Heart right ventricle (tissue), 16 donors: ENCODE measurements at regions not wholly inside any gene's neighbourhood (a gene's known extent, or its start where the extent isn't known, plus 50 kb on each side); places are given as distances from the start of the nearest gene placed in this dataset.
"Not testable (repeated sequence)": the region's sequence is repeated elsewhere in the genome, so short reads cannot be mapped to it uniquely, and the experiment has no call there.

Experiments
- ATAC-seq, 8 donors: fragments of 200-7000 bp; cut with Tn5 transposase; one replicate each; pipeline ENCODE4 v1.9.1; 2020; ENCODE audit warnings: mild to moderate bottlenecking in 8 of 8, moderate library complexity in 8 of 8, moderate number of reproducible peaks in 1 of 8
- DNase-seq, 2 donors: peaks; one replicate each; pipeline ENCODE4 v3.0.0-alpha.2; 2020
- H3K27ac ChIP-seq, 10 donors: fragments of 200-600 bp; sonication (generic) in 2 of 10; one replicate each; pipeline versions ENCODE4 v1.5.0 to v1.8.0; 2020 to 2022; ENCODE audit warnings: mild to moderate bottlenecking in 3 of 10
- H3K27me3 ChIP-seq, 7 donors: fragments of 200-600 bp; one replicate each; pipeline ENCODE4 v1.8.0; 2021 to 2022; ENCODE audit warnings: mild to moderate bottlenecking in 2 of 7
- H3K36me3 ChIP-seq, 9 donors: fragments of 200-600 bp; sonication (generic) in 1 of 9; one replicate each; pipeline versions ENCODE4 v1.5.0 to v1.8.0; 2020 to 2022; ENCODE audit warnings: mild to moderate bottlenecking in 2 of 9
- H3K4me1 ChIP-seq, 9 donors: fragments of 200-600 bp; sonication (generic) in 1 of 9; one replicate each; pipeline versions ENCODE4 v1.5.0 to v1.8.0; 2020 to 2022; ENCODE audit warnings: mild to moderate bottlenecking in 4 of 9
- H3K4me3 ChIP-seq, 10 donors: fragments of 200-600 bp; sonication (generic) in 2 of 10; one replicate each; pipeline versions ENCODE4 v1.5.0 to v1.8.0; 2020 to 2022; ENCODE audit warnings: mild to moderate bottlenecking in 7 of 10, moderate library complexity in 2 of 10
- H3K9me3 ChIP-seq, 11 donors: fragments of 200-600 bp in 10 of 11; sonication (generic) in 2 of 11; one replicate each; pipeline versions ENCODE4 v1.5.0 to v1.8.0; 2013 to 2022; ENCODE audit warnings: mild to moderate bottlenecking in 2 of 11, control low read depth in 1 of 11, moderate library complexity in 1 of 11
- CTCF ChIP-seq, 9 donors: fragments of 200-600 bp; sonication (generic) in 2 of 9; IDR thresholded peaks; one replicate each; pipeline versions ENCODE4 v1.5.0 to v1.8.0; 2021 to 2022; ENCODE audit warnings: antibody characterized with exemption in 9 of 9, mild to moderate bottlenecking in 5 of 9, moderate library complexity in 1 of 9
- WGBS, 2 donors: extraction: QIAGEN DNeasy Blood & Tissue Kit; methylation state at CpG; one replicate each; pipeline ENCODE4 v1.1.7; 2013; ENCODE audit warnings: inconsistent platforms in 1 of 2; 5-methylcytosine and 5-hydroxymethylcytosine counted together
- intact Hi-C, 10 donors: fragments of 100-400 bp; cut with DNase I; formaldehyde crosslinking; loops; one replicate each; pipeline versions ENCODE4 v1.11.1 to v1.14.2; 2022
- donor health status: Arrhythmogenic right ventricular cardiomyopathy.
- donor health status: ischemic (EF 13 %, LVEDD 7.1; RV severe dilation, severe dysfunction).
- donor health status: healthy with polysubstance abuse.
- donor health status: DM: no; HTN: yes; CAD: no.
- donor health status: DM: no; HTN: no; CAD: no.
- donor health status: ischemic (EF 25% LVEDD 6.9; RV normal size, moderate dysfunction).
- donor health status: ischemic (EF 25% LVEDD 5.7; RV mildly dilated, moderate dysfunction).
- donor health status: healthy.
- donor health status: DM: yes; HTN: yes; CAD: no.
- donor health status: Ischemic cardiomyopathy.
- donor health status: ischemic (EF 35%, LVEDD 5.7; RV mildly dilated, moderate dysfunction).
- donor health status: nonischemic (EF 11% LVEDD 7.7; RV severe dilation, severe dysfunction).
- donor health status: DM: yes; HTN: yes; CAD: no.
- donor health status: PGD.
- donor health status: ischemic (EF 29% LVEDD 5.4; RV normal size, mild dysfunction).
- donor health status: nonischemic (EF 23%, LVEDD 6.1; RV moderate dilation, normal function).

GRCh38 chr5:168136340-168136739, 155.1 kb upstream of the WWC1 start:
- H3K4me1 ChIP-seq = peaks cover 0 to 22% (median 8%) of the 10 kb centered on the region in 9 donors
- intact Hi-C loops = no loop called here
- H3K27me3 ChIP-seq = no peaks in the 10 kb centered on the region
- H3K36me3 ChIP-seq = no peaks in the 10 kb centered on the region
- peak overlapping the region in 1 of 10 donors; percentile 15 for H3K27ac ChIP-seq
- DNase-seq (no peak), ATAC-seq (peak in 6 of 8 donors; percentile 27 to 65 (median 44))
- no peaks in the 10 kb centered on the region for H3K9me3 ChIP-seq
- no peak for TF ChIP-seq CTCF (IDR thresholded peaks at IDR 0.05)
- H3K4me3 ChIP-seq = no peak overlapping the region
- 76 to 77% methylated on average over 5 of the region's 5 CpGs for WGBS, 2 donors

GRCh38 chr5:168137265-168137664, 154.2 kb upstream of the WWC1 start:
- DNase-seq = no peak
- Histone ChIP-seq H3K36me3 (no peaks in the 10 kb centered on the region), H3K4me3 (no peak overlapping the region), H3K27me3 (no peaks in the 10 kb centered on the region), H3K9me3 (no peaks in the 10 kb centered on the region), H3K4me1 (peaks cover 0 to 23% (median 8%) of the 10 kb centered on the region in 9 donors), H3K27ac (no peak overlapping the region)
- intact Hi-C loops = no loop called here
- no peak for TF ChIP-seq CTCF (IDR thresholded peaks at IDR 0.05)
- WGBS, 2 donors = 37 to 42% methylated on average over 2 of the region's 2 CpGs
- ATAC-seq = no peak

- TF ChIP-seq CTCF (IDR thresholded peaks at IDR 0.05) = no peak
- Histone ChIP-seq H3K4me3 (no peak overlapping the region), H3K27ac (peak overlapping the region in 1 of 10 donors; percentile 6), H3K9me3 (no peaks in the 10 kb centered on the region), H3K36me3 (no peaks in the 10 kb centered on the region), H3K27me3 (no peaks in the 10 kb centered on the region), H3K4me1 (peaks cover 0 to 32% (median 12%) of the 10 kb centered on the region in 9 donors)
- DNase-seq = no peak
- 94% methylated on average over 6 of the region's 6 CpGs for WGBS, 2 donors
- no peak for ATAC-seq
- intact Hi-C loops = no loop called here
Observed at GRCh38 chr5:168140241-168140640, 151.2 kb upstream of the WWC1 start.

GRCh38 chr5:168142402-168142801, 149.0 kb upstream of the WWC1 start:
- Histone ChIP-seq H3K36me3 (no peaks in the 10 kb centered on the region), H3K27me3 (no peaks in the 10 kb centered on the region), H3K4me3 (no peak overlapping the region), H3K27ac (peak overlapping the region in 4 of 10 donors; percentile 4 to 51 (median 26)), H3K4me1 (peaks cover 0 to 24% (median 7%) of the 10 kb centered on the region in 9 donors), H3K9me3 (no peaks in the 10 kb centered on the region)
- DNase-seq = no peak
- intact Hi-C loops = no loop called here
- TF ChIP-seq CTCF (IDR thresholded peaks at IDR 0.05) = no peak
- 65 to 78% methylated on average over 2 of the region's 2 CpGs for WGBS, 2 donors
- peak in 3 of 8 donors; percentile 34 to 58 (median 36) for ATAC-seq

- H3K9me3 ChIP-seq, H3K4me3 ChIP-seq, DNase-seq, ATAC-seq, H3K27me3 ChIP-seq, H3K27ac ChIP-seq, H3K36me3 ChIP-seq, intact Hi-C loops: not testable (repeated sequence)
- 71 to 81% methylated on average over 7 of the region's 7 CpGs for WGBS, 2 donors
- H3K4me1 ChIP-seq = peaks cover 0 to 32% (median 8%) of the 10 kb centered on the region in 9 donors
Observed at GRCh38 chr5:168143521-168143920, 147.9 kb upstream of the WWC1 start.
